Dedifferentiated amniotic fluid mesenchymal stem cell (primary cell): ENCODE measurements at regions not wholly inside any gene's neighbourhood (a gene's known extent, or its start where the extent isn't known, plus 50 kb on each side); places are given as distances from the start of the nearest gene placed in this dataset.
"Not testable (repeated sequence)": the region's sequence is repeated elsewhere in the genome, so short reads cannot be mapped to it uniquely, and the experiment has no call there.

ENCODE experiments used
- DNase-seq: peaks from one replicate; pipeline ENCODE4 v3.0.0-alpha.2; 2016; ENCODE audit errors: extremely low spot score

GRCh38 chr14:45716572-45716971 lies 463.6 kb upstream of the MIS18BP1 start:
- no peak for DNase-seq

- no peak for DNase-seq
These were observed 462.9 kb upstream of the MIS18BP1 start for GRCh38 chr14:45715946-45716345.

GRCh38 chr14:45709541-45709940 lies 456.5 kb upstream of the MIS18BP1 start:
- no peak for DNase-seq

- DNase-seq = no peak
These were observed 453.0 kb upstream of the MIS18BP1 start for GRCh38 chr14:45705940-45706534.

GRCh38 chr14:45699471-45699870 lies 446.5 kb upstream of the MIS18BP1 start:
- no peak for DNase-seq

GRCh38 chr14:45698462-45699134 lies 445.6 kb upstream of the MIS18BP1 start:
- DNase-seq = no peak

GRCh38 chr14:45686771-45687170 lies 433.8 kb upstream of the MIS18BP1 start:
- DNase-seq = no peak

- DNase-seq = no peak
These were observed 427.5 kb upstream of the MIS18BP1 start for GRCh38 chr14:45680531-45680930.

GRCh38 chr14:45679853-45680252 lies 426.9 kb upstream of the MIS18BP1 start:
- peak; percentile 50 for DNase-seq

GRCh38 chr14:45678163-45678562 lies 425.2 kb upstream of the MIS18BP1 start:
- no peak for DNase-seq

- DNase-seq = no peak
These were observed 420.4 kb upstream of the MIS18BP1 start for GRCh38 chr14:45673420-45673819.

- DNase-seq = no peak
These were observed 411.8 kb upstream of the MIS18BP1 start for GRCh38 chr14:45664668-45665356.

- DNase-seq = no peak
These were observed 405.9 kb upstream of the MIS18BP1 start for GRCh38 chr14:45658917-45659299.

GRCh38 chr14:45658226-45658916 lies 405.4 kb upstream of the MIS18BP1 start:
- DNase-seq = no peak

- DNase-seq = no peak
These were observed 398.9 kb upstream of the MIS18BP1 start for GRCh38 chr14:45651890-45652289.

- DNase-seq = no peak
These were observed 397.8 kb upstream of the MIS18BP1 start for GRCh38 chr14:45650754-45651153.

GRCh38 chr14:45649051-45649450 lies 396.0 kb upstream of the MIS18BP1 start:
- no peak for DNase-seq

- DNase-seq = no peak
These were observed 388.5 kb upstream of the MIS18BP1 start for GRCh38 chr14:45641541-45641940.

- not testable (repeated sequence) for DNase-seq
These were observed 381.8 kb upstream of the MIS18BP1 start for GRCh38 chr14:45634651-45635441.

GRCh38 chr14:45633220-45633984 lies 380.4 kb upstream of the MIS18BP1 start:
- no peak for DNase-seq

GRCh38 chr14:45621731-45622130 lies 368.7 kb upstream of the MIS18BP1 start:
- DNase-seq = no peak
